ENCODE measurements at regions not wholly inside any gene's neighbourhood (a gene's known extent, or its start where the extent isn't known, plus 50 kb on each side); places are given as distances from the start of the nearest gene placed in this dataset.

GRCh38 chr11:105197071-105197815, 57.7 kb upstream of the CARD18 start (continued):
- TF ChIP-seq YY1 (IDR thresholded peaks at IDR 0.05; ENCODE audit: extremely low read depth, insufficient replicate concordance, low read depth, low read length), result no peak
- TF ChIP-seq CEBPB (IDR thresholded peaks at IDR 0.05; ENCODE audit: low read depth), result no peak
- TF ChIP-seq ZNF274 (IDR thresholded peaks at IDR 0.05; ENCODE audit: low read depth, low read length), result no peak
- no peak for TF ChIP-seq ATF3 (IDR thresholded peaks at IDR 0.05)
- no peak for TF ChIP-seq TCF7L2 (IDR thresholded peaks at IDR 0.05; ENCODE audit: borderline replicate concordance, extremely low read depth, insufficient read depth, insufficient read length)
- no peak for TF ChIP-seq ZFX (IDR thresholded peaks at IDR 0.05)
- no peak for TF ChIP-seq SP1 (IDR thresholded peaks at IDR 0.05; ENCODE audit: low read depth)
- TF ChIP-seq MAX (IDR thresholded peaks at IDR 0.05), result no peak
- TF ChIP-seq REST (IDR thresholded peaks at IDR 0.05; ENCODE audit: low read depth), result no peak

- Histone ChIP-seq H3K4me2 (ENCODE audit: low read length) (no peak overlapping the region), H3K27ac (ENCODE audit: low read depth, low read length) (no peak overlapping the region), H3K27me3 (ENCODE audit: insufficient read depth, low read length) (no peaks in the 10 kb centered on the region), H3K4me1 (ENCODE audit: control insufficient read depth in 1 of 2, insufficient read depth in 2 of 2, low read length in 2 of 2) (no peaks in the 10 kb centered on the region), H4K20me1 (ENCODE audit: insufficient read depth) (no peaks in the 10 kb centered on the region), H3K9ac (ENCODE audit: low read length) (no peak overlapping the region), H3K36me3 (ENCODE audit: control insufficient read depth in 1 of 2, insufficient read depth in 2 of 2, low read length in 2 of 2) (no peaks in the 10 kb centered on the region), H2AFZ (ENCODE audit: low read depth, low read length, poor library complexity, severe bottlenecking) (no peak overlapping the region), H3K9me2 (ENCODE audit: insufficient read depth) (no peaks in the 10 kb centered on the region), H3K79me2 (ENCODE audit: insufficient read depth, low read length) (no peaks in the 10 kb centered on the region), H3K9me3 (ENCODE audit: control insufficient read depth in 1 of 2, insufficient read depth in 1 of 2, low read depth in 1 of 2, low read length in 2 of 2) (no peaks in the 10 kb centered on the region), H3K4me3 (replicated peaks in 1 of 2; ENCODE audit: low read depth in 1 of 2, low read length in 2 of 2) (no peak overlapping the region)
- intact Hi-C loops (cut with micrococcal nuclease), result no loop called here
- RAD21 ChIA-PET (ENCODE audit: low non-redundant PET in 1 of 2, low total read pairs in 2 of 2, uncharacterized antibody in 2 of 2, unreplicated experiment in 2 of 2), result no interaction called here
- no TSS peak for BruUV-seq (replicated peaks)
- no peak for ATAC-seq
- CTCF ChIA-PET, result no interaction called here
- POLR2A ChIA-PET, result interaction anchor here (0.7 kb wide), 1 partner anchor 173 kb away, joined by 3 read pairs; no protein-coding TSS in a partner anchor
- no peak for DNase-seq (ENCODE audit: low read depth, low spot score)
- TF ChIP-seq POLR2A (IDR thresholded peaks at IDR 0.05; ENCODE audit: borderline replicate concordance, extremely low read depth, insufficient read depth, insufficient read length), result no peak
- no peak for TF ChIP-seq ATF3 (IDR thresholded peaks at IDR 0.05)
- TF ChIP-seq JUND (IDR thresholded peaks at IDR 0.05), result no peak
- TF ChIP-seq CBX3 (IDR thresholded peaks at IDR 0.05; ENCODE audit: low read depth), result no peak
- TF ChIP-seq FOSL1 (IDR thresholded peaks at IDR 0.05; ENCODE audit: low read depth), result no peak
- TF ChIP-seq SRF (IDR thresholded peaks at IDR 0.05; ENCODE audit: low read depth), result no peak
- no peak for TF ChIP-seq ZNF274 (IDR thresholded peaks at IDR 0.05; ENCODE audit: low read depth, low read length)
- TF ChIP-seq EZH2 (IDR thresholded peaks at IDR 0.05), result no peak
- TF ChIP-seq YY1 (IDR thresholded peaks at IDR 0.05; ENCODE audit: extremely low read depth, insufficient replicate concordance, low read depth, low read length), result no peak
- no peak for TF ChIP-seq CTCF (IDR thresholded peaks at IDR 0.05 in 2 of 3, conservative IDR thresholded peaks at IDR 0.05 in 1 of 3; ENCODE audit: borderline replicate concordance in 1 of 3, insufficient read depth in 1 of 3, low read depth in 2 of 3, low read length in 2 of 3)
Measured at GRCh38 chr11:105193260-105193659, 53.7 kb upstream of the CARD18 start.

All from HCT116 (cell line).